RWPE2 (cell line): ENCODE measurements at regions not wholly inside any gene's neighbourhood (a gene's known extent, or its start where the extent isn't known, plus 50 kb on each side); places are given as distances from the start of the nearest gene placed in this dataset.

ENCODE experiments used
- ATAC-seq: fragments of 200-7000 bp; cut with Tn5 transposase; 3 replicates; pipeline ENCODE4 v1.9.1; 2021; ENCODE audit warnings: low read depth
- DNase-seq: peaks from one replicate; pipeline ENCODE4 v3.0.0-alpha.2; 2020; ENCODE audit warnings: low spot score
- H3K27ac ChIP-seq: fragments of 450-650 bp; 2 replicates; pipeline ENCODE4 v1.5.1; 2017; ENCODE audit warnings: mild to moderate bottlenecking; ENCODE audit not compliant: poor library complexity, severe bottlenecking
- H3K27me3 ChIP-seq: fragments of 250-450 bp; sonication (Bioruptor Pico); 2 replicates; pipeline ENCODE4 v1.5.1; 2021; ENCODE audit warnings: mild to moderate bottlenecking, moderate library complexity; ENCODE audit not compliant: insufficient read depth, poor library complexity, severe bottlenecking
- H3K36me3 ChIP-seq: fragments of 250-450 bp; sonication (Bioruptor Pico); 2 replicates; pipeline ENCODE4 v1.5.1; 2020; ENCODE audit warnings: low read depth, mild to moderate bottlenecking, moderate library complexity
- H3K4me1 ChIP-seq: fragments of 250-450 bp; sonication (Bioruptor Pico); 2 replicates; pipeline ENCODE4 v1.5.1; 2021; ENCODE audit warnings: mild to moderate bottlenecking, moderate library complexity; ENCODE audit not compliant: insufficient read depth, poor library complexity, severe bottlenecking
- H3K4me3 ChIP-seq: fragments of 250-450 bp; sonication (Bioruptor Pico); 2 replicates; pipeline ENCODE4 v1.5.1; 2021; ENCODE audit warnings: mild to moderate bottlenecking, moderate library complexity; ENCODE audit not compliant: severe bottlenecking
- H3K9me3 ChIP-seq: fragments of 250-450 bp; sonication (Bioruptor Pico); 2 replicates; pipeline ENCODE4 v1.5.1; 2021; ENCODE audit warnings: mild to moderate bottlenecking, moderate library complexity; ENCODE audit not compliant: severe bottlenecking
- CTCF ChIP-seq: fragments of 450-650 bp; IDR thresholded peaks from one replicate; pipeline ENCODE4 v1.5.1; 2017; ENCODE audit warnings: mild to moderate bottlenecking, moderate library complexity; ENCODE audit not compliant: poor library complexity, severe bottlenecking

DNA sequence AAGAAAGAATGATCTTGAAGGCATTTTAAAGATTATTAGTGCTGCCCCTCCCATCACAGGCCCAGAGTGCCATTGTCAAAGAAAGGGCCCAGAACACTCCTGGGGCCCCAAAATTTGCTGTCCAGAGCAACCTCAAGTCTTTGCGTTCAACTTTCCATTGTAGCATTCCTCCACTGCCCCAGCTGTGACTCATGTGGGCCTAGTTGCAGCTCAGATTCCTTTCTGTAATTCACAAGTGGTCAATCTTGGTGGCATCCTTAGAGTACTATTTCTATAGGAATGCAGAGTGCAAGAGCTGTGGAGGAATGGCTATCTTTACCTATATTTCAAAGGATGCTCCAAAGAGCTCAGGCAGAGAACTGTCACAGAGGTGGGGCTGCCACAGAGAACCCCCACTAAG, 1500.8 kb upstream of the IGFBP7 start:
- H3K27ac ChIP-seq, result no peak overlapping the region
- no peak for ATAC-seq
- H3K36me3 ChIP-seq, result no peaks in the 10 kb centered on the region
- no peak overlapping the region for H3K4me3 ChIP-seq
- no peaks in the 10 kb centered on the region for H3K27me3 ChIP-seq
- H3K9me3 ChIP-seq, result no peaks in the 10 kb centered on the region
- no peak for DNase-seq
- H3K4me1 ChIP-seq, result no peaks in the 10 kb centered on the region
- no peak for TF ChIP-seq CTCF

GRCh38 chr4:58606303-58606702, 1496.1 kb upstream of the IGFBP7 start:
- ATAC-seq (no peak), DNase-seq (no peak)
- Histone ChIP-seq H3K27me3 (no peaks in the 10 kb centered on the region), H3K4me3 (no peak overlapping the region), H3K9me3 (no peaks in the 10 kb centered on the region), H3K36me3 (no peaks in the 10 kb centered on the region), H3K27ac (no peak overlapping the region), H3K4me1 (no peaks in the 10 kb centered on the region)
- TF ChIP-seq CTCF, result no peak

- Histone ChIP-seq H3K4me1 (no peaks in the 10 kb centered on the region), H3K36me3 (no peaks in the 10 kb centered on the region), H3K9me3 (no peaks in the 10 kb centered on the region), H3K27ac (no peak overlapping the region), H3K27me3 (no peaks in the 10 kb centered on the region), H3K4me3 (no peak overlapping the region)
- TF ChIP-seq CTCF, result no peak
- no peak for ATAC-seq
- no peak for DNase-seq
Observed at GRCh38 chr4:58603951-58604350, 1493.8 kb upstream of the IGFBP7 start.

DNA sequence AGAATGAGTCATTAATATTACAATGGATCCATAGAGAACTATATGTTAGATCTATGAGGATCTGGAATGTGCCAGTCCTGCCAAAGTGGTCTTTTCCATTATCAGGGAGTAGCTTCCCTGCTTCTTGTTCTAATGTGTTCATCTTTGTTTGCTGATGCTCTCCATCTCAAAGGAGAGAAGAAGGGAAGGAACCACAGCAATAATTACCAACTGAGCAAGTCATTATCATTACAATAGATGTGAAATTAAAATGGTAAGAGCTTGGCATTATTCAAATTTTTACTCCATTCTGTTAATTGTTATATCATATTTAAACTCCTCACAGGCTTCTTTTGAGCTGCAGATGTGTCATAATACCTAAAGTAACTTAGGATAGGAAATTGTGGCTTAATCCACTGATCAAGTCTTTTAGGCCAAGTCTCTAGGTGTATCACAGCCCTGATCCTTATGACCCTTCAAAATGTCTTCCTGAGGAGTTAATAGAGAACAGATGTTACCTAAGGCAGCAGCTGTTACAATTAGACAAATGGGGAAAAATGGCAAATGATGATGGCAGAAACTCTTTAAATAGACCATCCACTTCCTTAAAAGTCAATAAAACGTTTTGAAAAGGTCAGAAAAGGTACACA, 1492.7 kb upstream of the IGFBP7 start:
- no peaks in the 10 kb centered on the region for H3K36me3 ChIP-seq
- no peak overlapping the region for H3K4me3 ChIP-seq
- no peak overlapping the region for H3K27ac ChIP-seq
- no peaks in the 10 kb centered on the region for H3K9me3 ChIP-seq
- H3K4me1 ChIP-seq, result no peaks in the 10 kb centered on the region
- TF ChIP-seq CTCF, result no peak
- DNase-seq (no peak), ATAC-seq (no peak)
- H3K27me3 ChIP-seq, result no peaks in the 10 kb centered on the region

- DNase-seq, result no peak
- ATAC-seq, result no peak
Observed at GRCh38 chr4:58602022-58602421, 1491.8 kb upstream of the IGFBP7 start.

More at GRCh38 chr4:58602022-58602421, 1491.8 kb upstream of the IGFBP7 start:
- H3K4me1 ChIP-seq, result no peaks in the 10 kb centered on the region
- no peaks in the 10 kb centered on the region for H3K27me3 ChIP-seq
- H3K36me3 ChIP-seq, result no peaks in the 10 kb centered on the region
- no peak for TF ChIP-seq CTCF
- H3K4me3 ChIP-seq, result no peak overlapping the region
- H3K27ac ChIP-seq, result no peak overlapping the region
- no peaks in the 10 kb centered on the region for H3K9me3 ChIP-seq
